ENCODE measurements at regions not wholly inside any gene's neighbourhood (a gene's known extent, or its start where the extent isn't known, plus 50 kb on each side); places are given as distances from the start of the nearest gene placed in this dataset.

DNA sequence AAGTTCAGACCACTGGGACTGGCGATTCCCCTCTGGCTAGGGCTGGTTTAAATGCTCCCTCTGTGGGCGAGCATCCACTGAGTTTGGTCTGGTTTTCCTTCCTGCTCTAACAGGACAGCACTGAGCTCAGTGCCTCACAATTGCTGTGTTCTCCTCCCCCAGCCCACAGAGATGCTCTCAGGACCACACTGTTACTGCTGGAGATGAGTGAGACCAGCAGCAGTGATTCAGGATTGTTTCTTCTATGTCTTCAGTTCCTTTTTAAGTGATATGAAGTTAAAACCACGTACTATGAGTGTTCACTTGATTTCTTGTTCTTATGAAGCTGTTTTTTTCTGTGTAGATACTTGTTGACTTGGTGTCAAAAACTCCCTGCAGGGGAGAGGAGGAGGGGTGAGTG, 180.4 kb upstream of the COL8A1 start:
- H3K36me3 Mint-ChIP-seq: no peaks in the 10 kb centered on the region
- no peak overlapping the region for H3K27ac Mint-ChIP-seq
- H3K4me3 Mint-ChIP-seq: no peak overlapping the region
- H3K27me3 Mint-ChIP-seq: no peaks in the 10 kb centered on the region
- no peak for DNase-seq
- ChIA-PET POLR2A (no interaction called here), CTCF (no interaction called here)
- no peaks in the 10 kb centered on the region for H3K4me1 Mint-ChIP-seq (ENCODE audit: low read depth)
- intact Hi-C loops (cut with micrococcal nuclease): no loop called here
- peaks cover 6% of the 10 kb centered on the region for H3K9me3 Mint-ChIP-seq

DNA sequence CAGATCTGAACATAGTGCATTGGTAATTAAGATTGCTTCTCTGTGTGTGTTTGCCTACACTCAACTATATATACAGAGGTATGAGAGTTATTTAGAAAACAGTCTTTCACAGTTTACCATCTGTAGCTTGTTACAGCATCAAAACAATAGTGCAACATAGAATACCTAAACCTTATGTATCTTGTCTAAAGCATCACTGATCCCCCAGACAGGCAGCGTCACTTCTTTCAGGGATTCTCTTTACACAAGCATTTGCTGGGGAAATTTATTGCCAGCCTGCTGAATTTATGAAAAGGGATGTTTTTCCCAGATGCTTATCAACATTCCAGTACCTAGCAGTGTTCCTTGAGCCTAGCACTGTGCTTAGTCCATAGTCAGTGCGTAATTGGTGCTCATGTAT, 195.8 kb upstream of the COL8A1 start:
- POLR2A ChIA-PET: no interaction called here
- peaks cover 6% of the 10 kb centered on the region for H3K9me3 Mint-ChIP-seq
- CTCF ChIA-PET: no interaction called here
- no peak overlapping the region for H3K27ac Mint-ChIP-seq
- H3K36me3 Mint-ChIP-seq: peaks cover 1% of the 10 kb centered on the region
- no peak for DNase-seq
- H3K4me3 Mint-ChIP-seq: no peak overlapping the region
- H3K27me3 Mint-ChIP-seq: no peaks in the 10 kb centered on the region
- intact Hi-C loops (cut with micrococcal nuclease): no loop called here
- no peaks in the 10 kb centered on the region for H3K4me1 Mint-ChIP-seq (ENCODE audit: low read depth)

DNA sequence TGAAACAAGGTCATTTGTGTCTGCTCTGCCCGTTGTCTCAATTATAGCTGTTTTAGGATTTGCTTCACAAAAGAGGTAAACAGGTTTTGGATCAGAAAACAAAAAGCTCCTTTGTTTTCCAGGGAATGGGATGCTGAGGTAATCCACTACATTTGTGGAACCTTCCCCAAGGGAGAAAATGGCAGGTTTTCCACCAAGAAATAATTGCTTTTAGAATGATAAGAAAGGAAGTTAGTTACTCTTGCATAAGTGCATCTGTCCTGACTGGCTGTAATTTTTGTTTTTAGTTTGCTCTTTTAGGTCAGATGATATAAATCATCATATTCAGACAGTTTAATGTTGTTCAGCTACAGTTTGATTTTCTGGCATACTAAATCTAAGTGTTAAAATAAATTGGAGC, 198.5 kb upstream of the COL8A1 start:
- Mint-ChIP-seq H3K27ac (no peak overlapping the region), H3K4me1 (ENCODE audit: low read depth) (no peaks in the 10 kb centered on the region), H3K27me3 (no peaks in the 10 kb centered on the region), H3K9me3 (peaks cover 8% of the 10 kb centered on the region), H3K36me3 (peaks cover 1% of the 10 kb centered on the region), H3K4me3 (no peak overlapping the region)
- intact Hi-C loops (cut with micrococcal nuclease): no loop called here
- DNase-seq: no peak
- ChIA-PET POLR2A (no interaction called here), CTCF (no interaction called here)

DNA sequence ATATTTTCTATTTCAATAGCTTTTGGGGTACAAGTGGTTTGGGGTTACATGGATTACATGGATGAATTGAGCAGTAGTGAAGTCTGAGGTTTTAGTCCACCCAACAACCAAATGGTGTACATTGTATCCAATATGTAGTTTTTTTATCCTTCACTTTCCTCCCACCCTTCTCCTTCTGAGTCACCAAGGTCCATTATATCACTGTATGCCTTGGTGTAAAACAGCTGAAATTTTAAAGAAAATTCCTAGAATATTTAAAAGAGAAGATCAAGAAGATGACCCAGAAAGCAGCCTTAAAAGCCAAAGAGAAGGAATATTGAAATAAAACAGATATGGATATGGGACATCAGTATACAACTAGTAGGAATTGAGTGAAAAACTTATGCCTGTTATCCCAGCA, 204.2 kb upstream of the COL8A1 start:
- CTCF ChIA-PET: no interaction called here
- no peak for DNase-seq
- no peak overlapping the region for H3K4me3 Mint-ChIP-seq
- H3K9me3 Mint-ChIP-seq: peaks cover 2% of the 10 kb centered on the region
- H3K36me3 Mint-ChIP-seq: no peaks in the 10 kb centered on the region
- intact Hi-C loops (cut with micrococcal nuclease): no loop called here
- H3K27ac Mint-ChIP-seq: no peak overlapping the region
- POLR2A ChIA-PET: no interaction called here
- no peaks in the 10 kb centered on the region for H3K27me3 Mint-ChIP-seq
- no peaks in the 10 kb centered on the region for H3K4me1 Mint-ChIP-seq (ENCODE audit: low read depth)

DNA sequence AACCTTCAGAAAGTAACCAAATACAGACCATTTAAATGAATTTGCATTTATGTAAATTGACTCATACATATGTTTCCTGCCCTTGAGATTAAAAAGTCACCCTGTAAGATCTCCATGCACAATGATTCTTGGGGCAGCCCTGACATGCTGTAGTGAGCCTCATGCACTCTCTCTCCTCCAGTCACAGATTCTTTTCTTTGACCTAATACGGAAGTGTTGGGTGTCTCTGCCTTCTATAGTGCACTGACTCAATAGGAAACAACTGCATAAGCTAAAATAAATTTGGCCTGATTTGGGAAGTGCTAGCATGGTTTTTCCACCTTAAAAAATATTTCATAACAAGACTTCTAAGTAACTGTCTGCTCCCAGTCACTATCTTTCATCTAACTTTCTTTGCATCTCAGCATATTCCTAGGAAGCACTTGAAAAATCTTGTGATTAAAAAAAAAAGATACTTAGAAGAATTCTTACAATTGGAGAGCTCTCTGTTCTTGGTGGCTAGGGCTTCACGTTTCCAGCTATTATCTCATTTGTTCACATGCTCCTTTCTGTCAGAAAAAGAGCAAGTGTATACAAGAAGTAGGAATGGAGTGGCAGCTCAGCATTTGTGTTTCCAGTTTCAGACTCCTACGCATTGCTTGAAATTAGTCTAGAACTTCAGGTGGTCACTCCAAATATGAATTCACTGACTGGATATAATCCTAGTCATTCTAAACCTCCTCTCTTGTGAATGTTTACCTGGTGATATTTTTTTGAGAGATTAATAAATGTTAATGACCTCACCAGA, 207.9 kb upstream of the COL8A1 start:
- CTCF ChIA-PET: no interaction called here
- no peak overlapping the region for H3K4me3 Mint-ChIP-seq
- H3K27me3 Mint-ChIP-seq: no peaks in the 10 kb centered on the region
- no peak overlapping the region for H3K27ac Mint-ChIP-seq
- DNase-seq: no peak
- H3K4me1 Mint-ChIP-seq (ENCODE audit: low read depth): no peaks in the 10 kb centered on the region
- H3K9me3 Mint-ChIP-seq: peaks cover 2% of the 10 kb centered on the region
- H3K36me3 Mint-ChIP-seq: no peaks in the 10 kb centered on the region
- intact Hi-C loops (cut with micrococcal nuclease): no loop called here
- POLR2A ChIA-PET: no interaction called here

DNA sequence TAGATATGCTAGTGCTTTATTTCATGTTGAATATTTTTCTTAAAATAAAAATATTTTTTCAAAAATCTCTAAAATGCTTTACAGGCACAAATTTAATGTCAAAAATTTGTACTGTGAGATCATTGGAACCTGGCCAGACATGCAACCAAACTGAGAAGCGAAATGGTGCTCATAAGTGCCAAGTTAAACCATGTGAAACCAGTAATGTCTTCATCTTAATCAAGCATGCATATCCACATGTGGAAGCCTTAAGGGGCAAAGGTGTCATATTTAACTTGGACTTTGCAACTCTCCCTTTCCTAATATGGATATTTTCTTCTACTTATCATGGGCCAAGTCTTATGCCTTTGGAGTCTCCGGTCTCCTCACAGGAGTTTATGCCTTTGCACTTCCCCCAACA, 208.9 kb upstream of the COL8A1 start:
- Mint-ChIP-seq H3K27ac (no peak overlapping the region), H3K4me1 (ENCODE audit: low read depth) (no peaks in the 10 kb centered on the region), H3K9me3 (no peaks in the 10 kb centered on the region), H3K4me3 (no peak overlapping the region), H3K27me3 (no peaks in the 10 kb centered on the region), H3K36me3 (no peaks in the 10 kb centered on the region)
- CTCF ChIA-PET: no interaction called here
- POLR2A ChIA-PET: no interaction called here
- no peak for DNase-seq
- intact Hi-C loops (cut with micrococcal nuclease): no loop called here

DNA sequence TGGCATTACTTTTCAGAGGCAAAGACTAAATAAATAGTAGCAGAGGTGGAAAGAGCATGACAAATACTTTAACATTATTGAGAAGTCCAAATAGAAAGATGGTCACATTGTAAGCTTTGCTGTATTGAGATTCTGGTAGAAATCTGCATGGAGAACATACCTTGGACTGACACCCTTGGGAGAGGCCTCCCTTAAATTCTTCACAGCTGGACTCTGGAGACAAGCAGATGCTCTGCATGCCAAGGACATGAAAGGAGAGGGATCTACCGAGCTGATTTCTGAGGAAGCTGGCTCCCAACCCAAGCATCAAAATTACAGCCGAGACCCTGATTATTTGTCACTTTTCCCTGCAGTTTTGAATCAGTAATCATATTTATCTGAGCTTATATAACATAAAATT, 212.5 kb upstream of the COL8A1 start:
- CTCF ChIA-PET: no interaction called here
- Mint-ChIP-seq H3K4me1 (ENCODE audit: low read depth) (no peaks in the 10 kb centered on the region), H3K9me3 (no peaks in the 10 kb centered on the region), H3K4me3 (no peak overlapping the region), H3K27me3 (no peaks in the 10 kb centered on the region), H3K27ac (no peak overlapping the region), H3K36me3 (no peaks in the 10 kb centered on the region)
- POLR2A ChIA-PET: no interaction called here
- intact Hi-C loops (cut with micrococcal nuclease): no loop called here
- no peak for DNase-seq

DNA sequence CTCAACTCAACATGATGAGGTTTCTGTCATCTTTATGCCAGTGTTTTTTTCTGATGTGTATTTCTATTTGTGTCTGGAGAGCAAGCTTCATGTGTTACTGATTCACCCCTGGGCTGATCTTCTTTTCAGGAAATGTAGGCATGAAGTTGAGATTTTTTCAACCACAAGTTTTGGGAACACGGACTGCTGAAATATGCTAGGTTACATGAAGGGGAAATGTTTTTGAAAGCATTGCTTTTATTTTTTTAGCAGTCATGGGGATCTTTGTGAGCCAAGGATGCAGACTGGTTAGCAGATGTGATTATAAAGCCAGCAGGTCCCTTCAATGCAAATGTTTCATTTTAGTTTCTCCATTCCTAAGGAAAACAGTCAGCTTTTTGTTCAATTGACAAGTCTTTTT, 219.3 kb upstream of the COL8A1 start:
- POLR2A ChIA-PET: no interaction called here
- Mint-ChIP-seq H3K4me3 (no peak overlapping the region), H3K9me3 (no peaks in the 10 kb centered on the region), H3K4me1 (ENCODE audit: low read depth) (no peaks in the 10 kb centered on the region), H3K27ac (no peak overlapping the region), H3K27me3 (no peaks in the 10 kb centered on the region), H3K36me3 (no peaks in the 10 kb centered on the region)
- intact Hi-C loops (cut with micrococcal nuclease): no loop called here
- CTCF ChIA-PET: no interaction called here
- DNase-seq: no peak

DNA sequence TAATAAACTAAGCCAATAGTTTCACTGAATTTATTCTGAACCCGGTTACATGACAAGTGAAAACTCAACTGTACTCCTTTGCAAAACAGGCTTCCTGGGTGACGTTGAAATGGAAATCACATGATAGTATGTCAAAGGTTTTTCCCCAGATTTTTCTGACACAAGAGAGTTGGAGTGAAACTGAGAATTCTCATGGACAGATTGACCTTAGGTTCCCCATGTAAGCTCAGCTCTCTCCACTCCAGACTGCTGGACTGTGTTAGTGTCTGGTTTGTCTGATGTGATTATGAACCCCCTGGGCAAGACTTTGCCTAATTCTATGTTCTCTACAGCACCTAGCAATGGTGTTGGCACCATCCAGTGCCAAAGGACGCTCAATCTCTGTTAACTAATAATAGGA, 219.7 kb upstream of the COL8A1 start:
- intact Hi-C loops (cut with micrococcal nuclease): no loop called here
- POLR2A ChIA-PET: no interaction called here
- Mint-ChIP-seq H3K36me3 (no peaks in the 10 kb centered on the region), H3K4me1 (ENCODE audit: low read depth) (no peaks in the 10 kb centered on the region), H3K4me3 (no peak overlapping the region), H3K27me3 (no peaks in the 10 kb centered on the region), H3K27ac (no peak overlapping the region), H3K9me3 (no peaks in the 10 kb centered on the region)
- no peak for DNase-seq
- CTCF ChIA-PET: no interaction called here

DNA sequence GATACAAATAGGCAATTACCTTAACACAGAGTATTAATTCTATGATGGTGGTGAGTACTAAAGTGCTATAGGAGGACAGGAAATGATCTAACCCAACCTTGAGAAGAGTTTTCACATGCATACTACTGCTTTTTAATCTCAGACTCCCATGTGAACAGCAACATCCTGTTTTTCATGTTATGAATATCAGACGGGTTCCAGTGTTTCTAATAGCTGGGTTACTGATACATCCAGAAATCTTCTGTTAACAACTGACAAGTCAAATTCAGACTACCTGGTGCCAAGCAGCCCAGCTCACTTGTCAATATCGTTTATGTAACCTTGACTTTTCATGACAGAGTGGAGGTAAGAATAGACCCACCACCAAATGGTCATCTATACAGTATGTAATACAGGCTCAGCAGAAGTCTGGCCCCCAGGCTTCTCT, 220.2 kb upstream of the COL8A1 start:
- Mint-ChIP-seq H3K9me3 (no peaks in the 10 kb centered on the region), H3K27me3 (no peaks in the 10 kb centered on the region), H3K4me3 (no peak overlapping the region), H3K4me1 (ENCODE audit: low read depth) (no peaks in the 10 kb centered on the region), H3K36me3 (no peaks in the 10 kb centered on the region), H3K27ac (no peak overlapping the region)
- intact Hi-C loops (cut with micrococcal nuclease): no loop called here
- no peak for DNase-seq
- POLR2A ChIA-PET: no interaction called here
- CTCF ChIA-PET: no interaction called here

DNA sequence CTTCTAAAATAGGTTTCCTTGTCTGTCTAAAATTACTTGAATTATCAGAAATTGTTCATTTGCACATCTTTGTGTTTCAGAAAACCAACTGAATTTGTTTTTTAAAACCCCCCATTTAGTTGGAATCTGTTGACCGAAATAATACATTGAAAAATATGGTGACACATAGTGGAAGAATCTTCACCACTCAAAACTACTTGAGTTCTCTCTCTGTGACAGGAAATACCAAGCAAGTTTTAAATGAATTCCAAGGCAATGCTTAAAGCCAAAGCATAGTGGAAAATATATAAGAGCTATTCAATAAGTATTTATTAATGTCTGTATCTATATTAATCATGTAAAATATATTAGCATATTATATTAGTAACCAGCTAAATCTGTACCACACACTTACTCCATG, 224.9 kb upstream of the COL8A1 start:
- no peak for DNase-seq
- CTCF ChIA-PET: no interaction called here

DNA sequence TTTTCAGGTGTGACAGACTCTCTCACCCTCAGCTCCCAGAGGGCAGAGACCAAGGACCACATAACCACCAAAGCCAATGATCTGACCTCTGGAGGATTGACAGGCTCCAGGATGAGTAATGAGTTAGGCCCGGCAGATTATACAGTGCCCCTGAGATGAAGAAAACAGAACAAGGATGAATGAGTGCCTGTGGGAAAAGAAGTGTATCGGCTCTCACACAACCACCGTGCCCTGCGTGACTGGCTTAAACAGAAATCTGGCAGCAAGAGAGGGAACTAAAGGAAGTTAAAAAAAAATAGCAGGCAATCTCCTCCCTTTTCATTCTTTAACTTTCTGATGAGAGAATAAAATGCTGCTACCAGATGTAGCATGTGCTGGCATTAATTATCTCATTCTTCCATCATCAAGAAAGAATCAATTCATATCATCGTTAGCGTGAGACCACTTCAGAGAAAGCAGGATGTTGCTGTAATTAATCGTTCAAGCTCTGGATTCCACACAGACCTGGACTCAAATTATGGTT, 227.5 kb upstream of the COL8A1 start:
- Mint-ChIP-seq H3K9me3 (no peaks in the 10 kb centered on the region), H3K4me1 (ENCODE audit: low read depth) (no peaks in the 10 kb centered on the region), H3K36me3 (no peaks in the 10 kb centered on the region), H3K4me3 (no peak overlapping the region), H3K27ac (no peak overlapping the region), H3K27me3 (no peaks in the 10 kb centered on the region)
- intact Hi-C loops (cut with micrococcal nuclease): no loop called here
- DNase-seq: no peak
- ChIA-PET POLR2A (no interaction called here), CTCF (no interaction called here)

More for the DNA sequence above, 224.9 kb upstream of the COL8A1 start:
- Mint-ChIP-seq H3K4me3 (no peak overlapping the region), H3K27ac (no peak overlapping the region), H3K9me3 (no peaks in the 10 kb centered on the region), H3K27me3 (no peaks in the 10 kb centered on the region), H3K36me3 (no peaks in the 10 kb centered on the region), H3K4me1 (ENCODE audit: low read depth) (no peaks in the 10 kb centered on the region)
- POLR2A ChIA-PET: no interaction called here
- intact Hi-C loops (cut with micrococcal nuclease): no loop called here

DNA sequence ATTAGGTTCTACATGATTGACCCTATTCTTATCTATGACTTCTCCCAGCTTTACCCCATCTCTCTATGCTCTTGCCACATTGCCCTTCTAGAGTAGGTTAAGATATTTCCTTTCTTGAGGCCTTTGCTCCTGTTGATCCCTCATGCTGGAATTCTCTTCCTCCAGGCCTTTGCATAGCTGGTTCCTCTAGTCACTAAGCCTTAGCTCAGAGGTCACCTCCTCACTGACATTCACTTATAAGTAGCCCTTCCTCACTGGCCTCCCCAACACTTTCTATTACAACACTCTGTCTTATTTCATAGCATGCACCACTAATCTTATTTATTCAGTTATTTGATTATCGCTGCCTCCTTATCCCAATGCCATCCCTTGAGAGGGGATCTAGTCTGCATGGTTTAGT, 228.4 kb upstream of the COL8A1 start:
- Mint-ChIP-seq H3K27ac (no peak overlapping the region), H3K4me1 (ENCODE audit: low read depth) (no peaks in the 10 kb centered on the region), H3K9me3 (no peaks in the 10 kb centered on the region), H3K27me3 (no peaks in the 10 kb centered on the region), H3K4me3 (no peak overlapping the region), H3K36me3 (no peaks in the 10 kb centered on the region)
- CTCF ChIA-PET: interaction anchor here (0.9 kb wide), 1 partner anchor 18 kb away, joined by 3 read pairs; no protein-coding TSS in a partner anchor
- intact Hi-C loops (cut with micrococcal nuclease): no loop called here
- POLR2A ChIA-PET: no interaction called here
- no peak for DNase-seq

Data from activated CD4-positive, alpha-beta memory T cell treated with anti-CD3 and anti-CD28 coated beads for 36 hours (primary cell).